GM20000 (cell line): ENCODE measurements at regions not wholly inside any gene's neighbourhood (a gene's known extent, or its start where the extent isn't known, plus 50 kb on each side); places are given as distances from the start of the nearest gene placed in this dataset.

ENCODE experiments used
- DNase-seq: peaks from one replicate; pipeline ENCODE4 v3.0.0; 2012; ENCODE audit warnings: low spot score
- CTCF ChIP-seq: IDR thresholded peaks from 2 replicates; pipeline ENCODE4 v1.5.1; 2012; ENCODE audit warnings: mild to moderate bottlenecking, control low read depth; ENCODE audit errors: extremely low read depth, missing control alignments

- TF ChIP-seq CTCF = no peak
- DNase-seq = no peak
Observed at GRCh38 chr5:39979-40583, 51.9 kb upstream of the PLEKHG4B start.
